SH-SY5Y (cell line): ENCODE measurements at regions not wholly inside any gene's neighbourhood (a gene's known extent, or its start where the extent isn't known, plus 50 kb on each side); places are given as distances from the start of the nearest gene placed in this dataset.

ENCODE experiments used
- GATA2 ChIP-seq: IDR thresholded peaks from 2 replicates; pipeline ENCODE4 v1.6.1; 2011; ENCODE audit warnings: mild to moderate bottlenecking, low read depth, low read length
- GATA3 ChIP-seq: IDR thresholded peaks from 2 replicates; pipeline ENCODE4 v1.6.1; 2011; ENCODE audit warnings: low read depth, mild to moderate bottlenecking, low read length, moderate library complexity

DNA sequence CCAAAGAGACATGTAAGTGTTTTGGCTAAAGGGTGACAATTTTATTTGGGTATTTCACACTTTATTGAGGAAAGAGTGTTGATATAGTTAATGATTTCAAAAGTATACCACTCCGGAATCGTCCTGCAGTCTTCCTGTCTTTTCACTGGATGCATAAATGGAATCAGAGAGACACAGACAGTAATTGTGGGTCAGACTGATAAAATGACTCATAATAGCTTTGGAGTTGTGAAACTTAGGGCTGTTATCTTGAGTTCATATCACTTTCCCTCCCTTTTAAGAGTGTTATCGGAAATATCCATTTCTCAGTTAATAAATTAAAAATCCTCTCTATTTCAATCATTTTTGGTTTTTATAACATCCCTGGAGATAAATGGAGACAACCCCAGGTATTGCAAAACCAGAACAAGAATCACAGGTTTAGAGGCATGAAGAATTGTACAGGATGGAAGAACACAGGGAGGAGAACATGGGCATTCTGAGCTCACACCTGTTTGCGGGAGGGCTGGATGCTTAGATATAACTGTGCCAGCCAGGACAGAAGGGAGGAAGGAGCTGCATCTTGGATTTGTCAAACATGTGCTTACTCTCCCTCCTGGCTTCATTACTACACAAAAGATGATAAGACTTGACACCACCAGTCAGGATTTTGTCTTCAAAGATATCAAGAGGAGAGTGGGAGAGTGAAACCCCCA, 185.4 kb downstream of the LMO4 start:
- TF ChIP-seq GATA2 (no peak), GATA3 (no peak)

DNA sequence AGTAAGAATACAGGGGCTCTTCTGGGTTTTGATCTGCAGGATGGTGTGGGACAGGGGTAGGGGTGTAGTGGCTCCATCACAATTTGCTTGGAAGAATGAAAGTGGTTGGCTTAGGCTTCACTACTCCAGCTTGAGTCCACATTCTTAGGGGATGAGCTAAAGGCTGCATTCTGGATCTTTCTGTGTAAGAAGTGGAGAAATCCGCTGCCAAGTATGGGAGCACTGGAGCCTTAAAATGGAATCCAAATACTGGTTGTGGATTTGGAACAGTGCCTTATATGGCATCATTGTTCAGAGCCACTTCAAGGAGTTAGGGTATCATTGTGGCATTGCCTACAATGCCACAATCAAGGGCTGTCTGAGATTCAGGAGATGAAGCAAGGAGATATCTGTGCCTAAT, 187.1 kb downstream of the LMO4 start:
- TF ChIP-seq GATA3 (no peak), GATA2 (no peak)

DNA sequence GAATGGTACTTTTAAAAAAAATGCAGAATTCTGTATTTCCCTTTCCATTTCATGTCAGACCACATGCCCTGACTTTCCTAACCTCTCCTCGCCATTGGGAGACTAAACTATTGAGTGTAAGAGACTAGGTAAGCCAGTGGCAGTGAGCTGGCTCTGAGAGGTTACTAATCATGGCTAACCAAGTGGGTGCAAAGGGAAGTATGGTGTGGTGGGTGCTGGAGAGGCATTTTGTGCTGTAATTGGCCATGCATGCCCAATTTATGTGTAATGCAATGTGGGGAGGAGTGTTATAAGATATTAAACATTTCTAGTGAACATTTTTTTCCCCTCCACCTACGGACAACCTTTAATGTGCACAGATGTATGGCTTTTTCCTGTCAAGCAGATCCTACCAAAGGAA, 190.1 kb downstream of the LMO4 start:
- TF ChIP-seq GATA3 (no peak), GATA2 (no peak)

DNA sequence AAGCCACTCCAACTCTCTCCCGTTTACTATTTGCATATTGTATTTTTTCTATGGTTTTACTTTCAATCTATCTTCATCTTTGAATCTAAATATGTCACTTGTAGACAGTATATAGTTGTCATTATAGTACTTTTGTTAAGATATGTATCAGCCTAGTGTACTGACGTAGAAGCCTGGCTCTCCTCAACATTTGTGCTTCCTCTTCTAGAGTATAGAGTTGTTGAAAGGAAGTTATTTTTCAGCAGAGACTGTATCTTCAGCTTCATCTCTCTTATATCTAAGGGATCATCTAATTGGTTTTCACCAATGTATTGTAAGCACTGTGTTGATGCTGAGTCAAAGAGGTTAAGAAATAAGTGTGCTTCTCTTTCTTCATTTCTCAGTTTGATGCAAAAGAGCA, 192.8 kb downstream of the LMO4 start:
- no peak for TF ChIP-seq GATA3
- TF ChIP-seq GATA2 = no peak

DNA sequence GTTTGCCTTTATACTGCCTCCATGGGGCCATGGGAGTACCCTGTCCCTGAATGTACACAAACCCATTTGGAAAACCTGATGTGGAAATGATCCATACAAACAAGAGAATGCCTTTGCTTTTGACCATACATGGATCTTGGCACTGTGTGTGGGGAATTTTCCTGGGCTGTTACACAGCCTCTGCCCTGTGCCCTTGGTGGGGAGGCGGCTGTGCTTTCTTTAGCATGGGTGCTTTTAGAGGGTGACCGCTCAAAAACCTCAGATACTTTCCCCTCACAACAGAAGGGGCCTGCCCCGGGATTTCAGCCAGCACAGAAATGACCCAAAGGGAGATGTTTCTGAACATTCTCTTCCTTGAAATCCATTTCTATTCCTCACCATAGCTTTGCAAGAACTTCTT, 194.8 kb downstream of the LMO4 start:
- no peak for TF ChIP-seq GATA2
- TF ChIP-seq GATA3 = no peak

DNA sequence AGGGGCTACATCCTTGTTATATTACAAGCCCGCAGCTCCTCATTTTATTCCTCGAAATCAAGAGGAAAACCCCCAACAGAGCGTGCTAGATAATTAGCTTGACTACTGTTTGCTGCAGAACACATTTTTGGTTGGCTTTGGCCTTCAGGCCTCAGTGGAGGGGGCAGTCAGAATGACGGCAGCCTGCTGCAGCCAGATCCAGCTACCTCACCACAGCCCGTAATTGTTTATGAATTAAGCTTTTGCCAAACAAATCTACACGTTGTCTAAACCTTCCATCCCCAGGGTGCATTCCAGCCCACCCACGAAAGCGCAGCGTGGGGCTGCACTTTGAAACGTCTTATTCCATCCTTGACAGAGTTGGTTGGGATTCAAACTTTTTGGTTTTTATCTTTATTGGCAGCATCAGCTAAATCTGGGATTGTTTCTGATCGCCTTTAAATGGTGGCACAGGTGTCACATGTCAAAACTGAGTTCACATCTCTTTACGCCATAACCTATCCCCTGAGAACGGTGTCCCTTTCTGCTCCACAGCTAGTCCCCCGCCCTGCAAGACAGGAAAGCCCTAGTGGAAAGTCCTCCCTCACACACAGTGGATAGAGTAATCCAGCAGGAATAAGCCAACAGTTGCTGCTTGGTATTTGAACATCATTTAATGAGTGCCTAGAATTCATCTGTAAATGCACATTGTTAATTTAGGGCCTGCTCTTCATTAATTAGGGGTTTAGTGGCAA, 195.5 kb downstream of the LMO4 start:
- TF ChIP-seq GATA2 (no peak), GATA3 (no peak)

DNA sequence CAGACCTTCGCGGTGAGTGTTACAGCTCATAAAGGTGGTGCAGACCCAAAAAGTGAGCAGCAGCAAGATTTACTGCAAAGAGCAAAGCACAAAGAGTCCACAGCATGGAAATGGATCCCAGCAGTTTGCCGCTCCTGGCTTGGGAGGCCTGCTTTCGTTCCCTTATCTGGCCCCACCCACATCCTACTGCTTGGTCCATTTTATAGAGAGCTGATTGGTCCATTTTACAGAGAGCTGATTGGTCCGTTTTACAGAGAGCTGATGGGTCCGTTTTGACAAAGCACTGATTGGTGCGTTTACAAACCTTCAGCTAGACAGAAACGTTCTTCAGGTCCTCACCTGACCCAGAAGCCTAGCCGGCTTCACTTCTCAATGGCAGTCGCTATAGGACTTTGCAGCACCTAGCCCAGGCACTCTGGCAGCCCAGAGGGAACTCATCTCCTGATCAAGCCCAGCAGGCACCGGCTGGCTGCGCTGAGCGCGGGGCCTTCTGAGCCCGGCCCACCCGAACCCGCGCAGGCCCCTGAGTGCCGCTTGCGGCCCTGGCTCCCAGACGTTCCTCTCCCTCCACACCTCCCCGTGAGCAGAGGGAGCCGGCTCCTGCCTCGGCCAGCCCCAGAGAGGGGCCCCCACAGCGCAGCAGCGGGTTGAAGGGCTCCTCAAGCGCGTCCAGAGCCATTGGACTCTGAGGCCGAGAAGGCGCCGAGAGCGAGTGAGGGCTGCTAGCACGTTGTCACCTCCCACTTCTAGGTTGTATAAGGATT, 200.3 kb downstream of the LMO4 start:
- no peak for TF ChIP-seq GATA3
- no peak for TF ChIP-seq GATA2

DNA sequence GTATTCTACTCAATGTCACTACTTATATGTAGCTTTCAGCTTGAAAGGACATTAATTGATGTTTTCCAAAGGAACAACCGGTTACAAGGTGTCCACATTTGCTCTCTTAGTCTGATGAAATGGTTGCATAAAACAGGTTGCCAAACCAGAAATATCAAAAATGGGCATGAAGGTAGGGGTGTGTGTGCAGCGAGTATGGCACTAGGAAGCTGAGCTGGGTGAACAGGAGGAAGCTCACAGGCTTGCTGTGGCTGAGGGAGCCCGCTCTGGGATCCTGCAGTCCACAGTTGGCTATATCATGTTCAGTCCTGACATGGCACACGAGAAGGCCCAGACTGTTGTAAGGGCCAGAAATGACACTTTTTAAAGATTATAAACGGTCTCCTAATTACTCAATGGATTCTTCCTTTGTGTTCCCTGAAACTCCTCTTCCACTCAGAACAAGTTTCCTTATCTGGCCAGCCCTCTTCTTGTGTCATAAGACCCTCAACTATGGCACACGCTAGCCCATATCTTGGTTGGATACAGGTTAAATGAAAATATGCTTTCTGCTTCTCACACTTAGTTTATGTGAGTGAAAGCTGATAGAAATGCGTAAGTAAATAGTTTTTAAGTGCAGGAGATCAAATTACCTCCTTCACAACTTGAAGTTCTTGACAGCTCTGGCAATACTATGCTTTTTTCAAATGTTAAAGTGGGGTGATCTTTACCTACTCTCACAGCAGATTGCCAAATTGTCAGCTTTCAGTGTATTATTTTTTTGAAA, 201.5 kb downstream of the LMO4 start:
- TF ChIP-seq GATA2 (no peak), GATA3 (no peak)

DNA sequence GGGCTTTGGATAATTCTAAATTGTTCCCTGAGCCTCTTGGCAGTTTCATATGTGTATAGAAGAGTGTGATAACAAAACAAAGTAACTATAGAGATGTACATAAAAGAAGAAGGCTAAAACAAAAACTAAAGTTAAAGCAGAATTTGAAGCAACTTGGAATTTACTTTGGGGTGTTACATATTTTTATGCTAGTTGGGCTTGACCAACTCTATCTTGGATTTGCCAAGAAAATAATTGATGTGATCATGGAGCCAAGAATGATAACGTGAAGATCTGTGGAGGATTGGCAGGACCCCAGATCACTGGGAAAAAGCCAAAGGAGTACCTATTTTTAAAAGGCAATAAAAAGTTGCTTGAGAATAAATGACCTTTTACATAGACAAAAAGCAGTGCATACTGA, 206.9 kb downstream of the LMO4 start:
- TF ChIP-seq GATA3 = no peak
- TF ChIP-seq GATA2 = no peak

DNA sequence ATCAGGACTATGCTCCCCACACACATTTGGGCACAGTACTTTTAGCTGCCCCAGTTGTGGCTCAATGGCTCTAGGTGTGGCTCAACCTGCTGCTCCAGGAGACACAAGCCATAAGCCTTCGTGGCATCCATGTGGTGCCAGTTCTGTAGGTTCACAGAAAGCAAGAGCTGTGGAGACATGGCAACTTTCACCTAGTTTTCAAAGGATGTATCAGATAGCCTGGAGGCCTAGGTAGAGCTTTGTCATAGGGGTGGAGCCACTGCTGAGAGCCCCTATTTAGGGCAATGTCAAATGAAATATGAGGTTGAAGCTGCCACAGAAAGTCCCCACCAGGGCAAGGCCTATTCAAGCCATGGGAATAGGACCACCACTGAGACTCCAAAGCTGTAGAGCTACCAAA, 210.5 kb downstream of the LMO4 start:
- TF ChIP-seq GATA3 = no peak
- TF ChIP-seq GATA2 = no peak

DNA sequence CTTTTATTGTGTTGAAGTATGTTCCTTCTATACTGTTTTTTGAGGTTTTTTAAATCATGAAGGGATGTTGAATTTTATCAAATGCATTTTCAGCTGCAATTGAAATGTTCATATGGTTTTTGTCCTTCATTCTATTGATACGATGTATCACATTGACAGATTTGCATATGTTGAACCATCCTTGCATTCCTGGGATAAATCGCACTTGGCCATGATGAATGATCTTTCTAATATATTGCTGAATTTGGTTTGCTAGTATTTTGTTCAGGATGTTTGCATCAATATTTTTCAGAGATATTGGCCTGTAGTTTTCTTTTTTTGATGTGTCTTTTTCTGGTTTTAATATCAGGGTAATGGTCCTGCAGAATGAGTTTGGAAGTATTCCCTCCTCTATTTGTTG, 214.0 kb downstream of the LMO4 start:
- TF ChIP-seq GATA3 (no peak), GATA2 (no peak)

DNA sequence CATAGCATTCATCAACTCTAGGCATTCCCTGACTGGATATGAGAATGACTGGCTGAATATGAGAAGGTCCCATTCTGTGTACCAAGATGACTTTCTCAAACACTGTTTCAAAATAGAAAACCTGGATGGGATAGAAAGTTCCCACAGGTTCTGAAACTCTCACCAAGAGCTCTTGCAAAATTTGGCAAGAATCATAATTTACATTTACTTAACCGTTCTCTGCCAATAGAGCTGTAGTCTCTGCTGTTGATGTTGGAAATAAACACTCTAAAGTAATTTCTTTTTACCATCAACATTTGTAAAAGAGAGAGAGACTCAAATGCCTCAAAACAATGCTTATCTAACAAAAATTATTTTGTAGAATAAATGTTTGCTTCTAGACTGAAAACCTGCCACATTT, 221.1 kb downstream of the LMO4 start:
- TF ChIP-seq GATA2 = no peak
- TF ChIP-seq GATA3 = no peak

DNA sequence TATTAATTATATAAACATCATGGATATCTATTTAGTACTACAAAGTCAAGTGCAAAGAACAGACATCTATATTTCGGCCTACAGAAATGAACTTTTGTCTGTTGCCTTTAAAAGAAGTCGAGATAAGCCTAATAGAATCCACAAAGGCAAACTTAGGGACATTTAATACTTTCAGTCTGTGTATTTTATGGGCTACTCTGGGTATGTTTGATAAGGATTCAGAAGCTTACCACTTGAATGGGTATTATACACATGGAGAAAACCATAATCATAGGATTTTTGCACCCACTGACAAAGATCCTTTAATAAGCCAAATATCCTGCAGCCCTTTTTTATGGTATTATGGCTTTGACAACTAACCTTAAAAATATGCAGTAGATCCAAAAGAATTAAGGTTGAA, 224.8 kb downstream of the LMO4 start:
- TF ChIP-seq GATA2 (no peak), GATA3 (no peak)

DNA sequence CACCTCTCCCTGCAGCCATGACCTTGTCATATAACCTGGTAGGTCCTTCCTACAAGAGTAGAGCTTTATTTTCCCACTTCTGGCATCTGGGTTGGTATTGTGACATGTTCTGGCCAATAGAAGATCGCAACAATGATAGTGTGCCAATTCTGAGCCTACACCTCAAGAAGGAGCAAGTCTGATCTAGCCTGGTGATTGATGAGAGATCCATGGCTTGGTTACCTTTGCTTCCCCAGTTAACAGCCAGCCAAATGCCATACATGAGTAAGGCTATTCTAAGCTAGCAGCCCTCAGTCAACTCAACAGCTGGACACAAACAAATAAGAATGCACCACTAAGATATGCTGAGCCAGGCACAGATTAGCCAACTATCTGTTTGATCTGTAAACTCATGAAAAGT, 226.7 kb downstream of the LMO4 start:
- TF ChIP-seq GATA3 (no peak), GATA2 (no peak)
